ENCODE measurements at regions not wholly inside any gene's neighbourhood (a gene's known extent, or its start where the extent isn't known, plus 50 kb on each side); places are given as distances from the start of the nearest gene placed in this dataset.

DNA sequence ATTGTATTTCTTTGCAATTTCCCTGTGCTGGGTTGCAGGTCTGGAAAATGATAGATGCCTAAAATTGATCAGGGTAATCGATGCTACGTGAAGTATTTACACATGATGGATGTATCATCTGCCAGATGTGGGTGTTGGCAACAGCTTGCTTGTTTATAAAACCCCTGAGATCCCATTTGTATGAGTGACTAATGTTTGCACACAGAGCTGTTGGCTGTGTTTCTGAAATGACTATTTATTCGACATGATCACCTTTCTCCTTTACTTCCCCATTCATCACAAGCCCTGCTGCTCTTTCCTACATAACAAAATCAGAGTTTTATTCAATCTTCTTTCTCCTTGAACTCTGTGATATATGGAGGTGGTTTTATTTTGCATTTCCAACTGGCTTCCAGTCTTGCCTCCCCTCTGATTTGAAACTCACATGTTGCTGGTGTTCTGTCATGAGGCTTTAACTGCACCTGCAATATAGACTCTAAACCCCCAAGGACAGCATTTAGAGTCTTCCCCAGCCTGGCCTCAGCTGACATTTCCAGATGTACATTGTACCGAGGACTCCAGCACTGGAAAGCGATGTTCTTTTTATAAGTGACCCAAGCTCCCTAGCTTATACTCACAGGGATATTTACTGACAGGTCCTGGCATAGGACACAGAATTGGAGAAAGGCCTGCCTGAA, 50.7 kb upstream of the SHB start:
- Histone ChIP-seq H3K4me2 (ENCODE audit: low read length) (peak overlapping the region; percentile 39; the same call in 1 of the 2 replicates), H3K36me3 (ENCODE audit: low read depth, low read length) (no peaks in the 10 kb centered on the region), H3K27me3 (ENCODE audit: low read length) (no peaks in the 10 kb centered on the region), H3K9me2 (replicated peaks; ENCODE audit: low read length) (no peaks in the 10 kb centered on the region), H3K4me3 (ENCODE audit: low read length) (no peak overlapping the region), H3K4me1 (ENCODE audit: insufficient read depth, low read length) (peaks cover 13% of the 10 kb centered on the region), H3F3A (ENCODE audit: low read length, unreplicated experiment) (no peaks in the 10 kb centered on the region), H3K9ac (ENCODE audit: low read length) (no peak overlapping the region), H3K27ac (ENCODE audit: low read length) (peak overlapping the region; percentile 34), H4K20me1 (ENCODE audit: low read length) (no peaks in the 10 kb centered on the region), H2AFZ (ENCODE audit: low read length) (no peak overlapping the region), H3K79me2 (ENCODE audit: low read length) (no peaks in the 10 kb centered on the region), H3K9me3 (ENCODE audit: low read length) (no peaks in the 10 kb centered on the region)
- ChIA-PET POLR2A (ENCODE audit: unreplicated experiment) (interaction anchor here (0.6 kb wide), 1 partner anchor 52 kb away, joined by 7 read pairs; no protein-coding TSS in a partner anchor), CTCF (interaction anchor here (0.7 kb wide), 1 partner anchor 118 kb away, joined by 3 read pairs; no protein-coding TSS in a partner anchor)
- intact Hi-C loops (cut with micrococcal nuclease): no loop called here
- peak; percentile 78 for DNase-seq
- TF ChIP-seq, protein P1, sequence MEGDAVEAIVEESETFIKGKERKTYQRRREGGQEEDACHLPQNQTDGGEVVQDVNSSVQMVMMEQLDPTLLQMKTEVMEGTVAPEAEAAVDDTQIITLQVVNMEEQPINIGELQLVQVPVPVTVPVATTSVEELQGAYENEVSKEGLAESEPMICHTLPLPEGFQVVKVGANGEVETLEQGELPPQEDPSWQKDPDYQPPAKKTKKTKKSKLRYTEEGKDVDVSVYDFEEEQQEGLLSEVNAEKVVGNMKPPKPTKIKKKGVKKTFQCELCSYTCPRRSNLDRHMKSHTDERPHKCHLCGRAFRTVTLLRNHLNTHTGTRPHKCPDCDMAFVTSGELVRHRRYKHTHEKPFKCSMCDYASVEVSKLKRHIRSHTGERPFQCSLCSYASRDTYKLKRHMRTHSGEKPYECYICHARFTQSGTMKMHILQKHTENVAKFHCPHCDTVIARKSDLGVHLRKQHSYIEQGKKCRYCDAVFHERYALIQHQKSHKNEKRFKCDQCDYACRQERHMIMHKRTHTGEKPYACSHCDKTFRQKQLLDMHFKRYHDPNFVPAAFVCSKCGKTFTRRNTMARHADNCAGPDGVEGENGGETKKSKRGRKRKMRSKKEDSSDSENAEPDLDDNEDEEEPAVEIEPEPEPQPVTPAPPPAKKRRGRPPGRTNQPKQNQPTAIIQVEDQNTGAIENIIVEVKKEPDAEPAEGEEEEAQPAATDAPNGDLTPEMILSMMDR (conservative IDR thresholded peaks at IDR 0.05; ENCODE audit: low read depth, low read length): no peak
- TF ChIP-seq EZH2 (IDR thresholded peaks at IDR 0.05; ENCODE audit: low read length, unreplicated experiment): no peak
- TF ChIP-seq EZH2phosphoT487 (IDR thresholded peaks at IDR 0.05; ENCODE audit: borderline replicate concordance, low read length): no peak
- peak; percentile 94 for ATAC-seq
- no TSS peak for BruUV-seq (replicated peaks)

- H3K36me3 ChIP-seq (ENCODE audit: low read depth, low read length): no peaks in the 10 kb centered on the region
- no peak overlapping the region for H3K4me3 ChIP-seq (ENCODE audit: low read length)
- H3K79me2 ChIP-seq (ENCODE audit: low read length): no peaks in the 10 kb centered on the region
- peaks cover 13% of the 10 kb centered on the region for H3K4me1 ChIP-seq (ENCODE audit: insufficient read depth, low read length)
- no peak for ATAC-seq
- H3K27ac ChIP-seq (ENCODE audit: low read length): no peak overlapping the region
- H2AFZ ChIP-seq (ENCODE audit: low read length): no peak overlapping the region
- ChIA-PET CTCF (interaction anchor here (0.7 kb wide), 1 partner anchor 118 kb away, joined by 3 read pairs; no protein-coding TSS in a partner anchor), POLR2A (ENCODE audit: unreplicated experiment) (interaction anchor here (0.6 kb wide), 1 partner anchor 52 kb away, joined by 7 read pairs; no protein-coding TSS in a partner anchor)
- H4K20me1 ChIP-seq (ENCODE audit: low read length): no peaks in the 10 kb centered on the region
- intact Hi-C loops (cut with micrococcal nuclease): no loop called here
- H3K9me3 ChIP-seq (ENCODE audit: low read length): no peaks in the 10 kb centered on the region
- no peak overlapping the region for H3K4me2 ChIP-seq (ENCODE audit: low read length)
- H3K9ac ChIP-seq (ENCODE audit: low read length): no peak overlapping the region
- no peak for DNase-seq
- no peaks in the 10 kb centered on the region for H3K27me3 ChIP-seq (ENCODE audit: low read length)
- H3F3A ChIP-seq (ENCODE audit: low read length, unreplicated experiment): no peaks in the 10 kb centered on the region
- no TSS peak for BruUV-seq (replicated peaks)
- no peaks in the 10 kb centered on the region for H3K9me2 ChIP-seq (replicated peaks; ENCODE audit: low read length)
- TF ChIP-seq, protein P1 (conservative IDR thresholded peaks at IDR 0.05; ENCODE audit: low read depth, low read length): no peak
- TF ChIP-seq EZH2 (IDR thresholded peaks at IDR 0.05; ENCODE audit: low read length, unreplicated experiment) (no peak), EZH2phosphoT487 (IDR thresholded peaks at IDR 0.05; ENCODE audit: borderline replicate concordance, low read length) (no peak)
Observed at GRCh38 chr9:38118862-38119438, 49.9 kb upstream of the SHB start.

All from PC-3 (cell line).